ENCODE measurements at regions not wholly inside any gene's neighbourhood (a gene's known extent, or its start where the extent isn't known, plus 50 kb on each side); places are given as distances from the start of the nearest gene placed in this dataset.
"Not testable (repeated sequence)": the region's sequence is repeated elsewhere in the genome, so short reads cannot be mapped to it uniquely, and the experiment has no call there.

DNA sequence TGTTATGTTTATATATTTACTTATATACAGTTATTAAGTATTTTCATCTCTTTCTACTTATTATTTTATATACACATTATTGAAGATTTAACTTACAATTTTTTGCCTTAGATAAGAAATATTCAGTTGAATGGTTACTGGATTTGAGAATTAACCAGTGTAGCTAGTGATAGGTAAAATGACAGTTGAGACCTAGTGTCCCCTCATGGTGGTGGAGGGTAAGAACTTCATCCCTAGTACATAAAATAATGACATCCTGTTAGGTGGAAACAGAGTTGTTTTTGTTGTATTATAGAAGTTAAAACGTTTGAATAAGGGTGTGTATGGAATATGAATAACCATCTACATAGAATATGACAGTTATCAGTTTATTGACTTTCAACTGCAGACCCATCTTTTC, 1152.4 kb upstream of the ALCAM start:
- H3K9me3 ChIP-seq: no peaks in the 10 kb centered on the region
- TF ChIP-seq, protein P1, sequence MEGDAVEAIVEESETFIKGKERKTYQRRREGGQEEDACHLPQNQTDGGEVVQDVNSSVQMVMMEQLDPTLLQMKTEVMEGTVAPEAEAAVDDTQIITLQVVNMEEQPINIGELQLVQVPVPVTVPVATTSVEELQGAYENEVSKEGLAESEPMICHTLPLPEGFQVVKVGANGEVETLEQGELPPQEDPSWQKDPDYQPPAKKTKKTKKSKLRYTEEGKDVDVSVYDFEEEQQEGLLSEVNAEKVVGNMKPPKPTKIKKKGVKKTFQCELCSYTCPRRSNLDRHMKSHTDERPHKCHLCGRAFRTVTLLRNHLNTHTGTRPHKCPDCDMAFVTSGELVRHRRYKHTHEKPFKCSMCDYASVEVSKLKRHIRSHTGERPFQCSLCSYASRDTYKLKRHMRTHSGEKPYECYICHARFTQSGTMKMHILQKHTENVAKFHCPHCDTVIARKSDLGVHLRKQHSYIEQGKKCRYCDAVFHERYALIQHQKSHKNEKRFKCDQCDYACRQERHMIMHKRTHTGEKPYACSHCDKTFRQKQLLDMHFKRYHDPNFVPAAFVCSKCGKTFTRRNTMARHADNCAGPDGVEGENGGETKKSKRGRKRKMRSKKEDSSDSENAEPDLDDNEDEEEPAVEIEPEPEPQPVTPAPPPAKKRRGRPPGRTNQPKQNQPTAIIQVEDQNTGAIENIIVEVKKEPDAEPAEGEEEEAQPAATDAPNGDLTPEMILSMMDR (IDR thresholded peaks at IDR 0.05): no peak
- no peak overlapping the region for H3K27ac ChIP-seq
- no peaks in the 10 kb centered on the region for H3K36me3 ChIP-seq
- no peaks in the 10 kb centered on the region for H3K4me1 ChIP-seq
- intact Hi-C loops (cut with DNase I): no loop called here
- H3K27me3 ChIP-seq: no peaks in the 10 kb centered on the region
- H3K4me3 ChIP-seq: no peak overlapping the region
- DNase-seq: no peak
- ATAC-seq: no peak

DNA sequence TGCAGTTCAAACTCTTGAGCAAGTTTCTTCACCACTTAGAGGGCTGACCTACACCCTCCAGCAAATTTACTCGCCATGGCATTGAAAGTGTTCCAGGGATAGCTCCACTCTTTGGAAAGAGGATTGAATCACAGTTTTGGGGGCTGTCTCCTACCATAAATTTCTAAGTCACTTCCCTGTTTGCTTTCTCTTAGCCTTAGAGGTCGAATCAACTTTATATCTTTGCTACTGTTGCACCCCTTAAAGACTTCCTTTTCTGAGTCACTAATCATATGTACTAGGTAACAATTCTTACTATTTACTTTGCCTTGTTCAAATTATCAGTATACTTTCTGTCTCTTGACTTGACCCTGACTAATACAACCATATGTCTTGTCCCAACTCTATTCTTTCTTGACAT, 1151.8 kb upstream of the ALCAM start:
- no peak for DNase-seq
- Histone ChIP-seq H3K27me3 (no peaks in the 10 kb centered on the region), H3K4me3 (no peak overlapping the region), H3K27ac (no peak overlapping the region), H3K4me1 (no peaks in the 10 kb centered on the region), H3K36me3 (no peaks in the 10 kb centered on the region), H3K9me3 (no peaks in the 10 kb centered on the region)
- TF ChIP-seq, protein P1 (IDR thresholded peaks at IDR 0.05): no peak
- intact Hi-C loops (cut with DNase I): no loop called here
- no peak for ATAC-seq

DNA sequence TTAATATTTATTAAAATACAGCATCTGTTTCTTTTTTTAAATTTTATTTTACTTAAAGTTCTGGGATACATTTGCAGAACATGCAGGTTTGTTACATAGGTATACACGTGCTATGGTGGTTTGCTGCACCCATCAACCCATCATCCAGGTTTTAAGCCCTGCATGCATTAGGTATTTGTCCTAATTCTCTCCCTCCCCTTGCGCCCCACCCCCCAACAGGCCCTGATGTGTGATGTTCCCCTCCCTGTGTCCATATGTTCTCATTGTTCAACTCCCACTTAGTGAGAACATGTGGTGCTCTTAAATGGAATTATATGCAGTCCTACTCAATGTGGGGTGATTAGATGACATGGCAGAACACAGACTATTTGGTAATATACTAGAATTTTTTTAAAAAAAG, 1147.7 kb upstream of the ALCAM start:
- H3K36me3 ChIP-seq; H3K27me3 ChIP-seq; H3K4me3 ChIP-seq; H3K9me3 ChIP-seq; DNase-seq; intact Hi-C loops (cut with DNase I); H3K27ac ChIP-seq; H3K4me1 ChIP-seq; ATAC-seq: not testable (repeated sequence)

DNA sequence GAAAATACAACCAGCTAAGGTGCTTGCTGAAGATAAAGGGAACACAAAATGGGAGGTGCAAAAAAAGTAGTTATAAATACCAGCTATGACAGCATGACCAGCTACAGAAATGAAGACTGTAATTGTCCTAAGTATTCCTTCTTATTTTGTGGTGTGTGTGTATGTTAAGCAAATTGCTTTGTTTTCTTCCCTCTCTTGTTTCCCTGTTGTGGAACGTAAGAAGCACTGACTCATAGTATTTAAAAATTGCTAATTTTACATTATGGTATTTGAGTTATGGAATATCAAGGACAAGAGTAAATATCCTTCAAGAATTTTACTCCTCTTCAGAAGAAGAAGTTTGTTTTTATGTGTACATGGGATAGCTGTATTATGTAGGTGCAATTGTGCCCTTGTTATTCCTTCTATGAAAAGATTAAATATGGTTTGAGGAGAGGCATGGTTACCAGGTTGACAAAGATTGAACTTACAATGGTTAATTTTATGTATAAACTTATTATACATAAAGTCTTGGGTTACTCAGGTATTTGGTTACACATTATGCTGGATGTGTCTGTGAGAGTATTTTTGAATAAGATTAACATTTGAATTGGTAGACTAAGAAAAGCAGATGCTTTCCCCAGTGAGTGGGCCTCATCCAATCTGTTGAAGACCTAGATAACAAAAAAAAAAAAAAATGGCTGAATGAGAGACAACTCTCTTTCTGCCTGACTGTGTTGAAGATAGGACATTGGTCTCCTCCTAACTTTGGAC, 1132.1 kb upstream of the ALCAM start:
- intact Hi-C loops (cut with DNase I): no loop called here
- DNase-seq (no peak), ATAC-seq (no peak)
- TF ChIP-seq, protein P1 (IDR thresholded peaks at IDR 0.05): no peak
- no peaks in the 10 kb centered on the region for H3K4me1 ChIP-seq
- no peaks in the 10 kb centered on the region for H3K9me3 ChIP-seq
- H3K36me3 ChIP-seq: no peaks in the 10 kb centered on the region
- H3K27me3 ChIP-seq: no peaks in the 10 kb centered on the region
- no peak overlapping the region for H3K27ac ChIP-seq
- no peak overlapping the region for H3K4me3 ChIP-seq

DNA sequence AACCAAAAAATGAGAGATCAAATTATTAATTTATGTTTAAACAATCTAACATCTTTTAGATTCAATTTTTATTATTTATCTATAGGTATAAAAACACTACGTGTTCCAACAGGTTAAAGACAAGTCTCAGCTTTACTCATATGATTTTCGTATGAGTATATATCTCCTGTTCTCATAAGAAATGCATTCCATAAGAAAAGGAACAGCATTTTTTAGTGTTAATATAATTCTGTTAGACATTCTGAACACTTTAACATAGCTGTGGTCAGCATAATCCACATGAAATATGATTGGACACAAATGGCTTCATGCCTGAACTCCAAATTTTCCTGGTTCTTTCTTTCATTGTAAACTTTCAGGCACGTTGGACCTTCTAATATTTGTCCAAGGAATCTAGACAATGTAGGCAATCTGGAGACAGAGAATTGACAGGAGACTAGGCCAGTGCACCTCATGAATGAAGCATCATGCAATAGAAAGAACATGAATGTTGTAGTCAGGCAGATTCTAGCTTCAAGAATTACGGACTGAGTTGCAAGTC, 1122.0 kb upstream of the ALCAM start:
- ATAC-seq (no peak), DNase-seq (no peak)
- Histone ChIP-seq H3K9me3 (peaks cover 0 to 12% of the 10 kb centered on the region in 2 donors), H3K27me3 (no peaks in the 10 kb centered on the region), H3K36me3 (no peaks in the 10 kb centered on the region), H3K4me3 (no peak overlapping the region), H3K27ac (no peak overlapping the region), H3K4me1 (no peaks in the 10 kb centered on the region)
- intact Hi-C loops (cut with DNase I): no loop called here
- TF ChIP-seq, protein P1 (IDR thresholded peaks at IDR 0.05): no peak

DNA sequence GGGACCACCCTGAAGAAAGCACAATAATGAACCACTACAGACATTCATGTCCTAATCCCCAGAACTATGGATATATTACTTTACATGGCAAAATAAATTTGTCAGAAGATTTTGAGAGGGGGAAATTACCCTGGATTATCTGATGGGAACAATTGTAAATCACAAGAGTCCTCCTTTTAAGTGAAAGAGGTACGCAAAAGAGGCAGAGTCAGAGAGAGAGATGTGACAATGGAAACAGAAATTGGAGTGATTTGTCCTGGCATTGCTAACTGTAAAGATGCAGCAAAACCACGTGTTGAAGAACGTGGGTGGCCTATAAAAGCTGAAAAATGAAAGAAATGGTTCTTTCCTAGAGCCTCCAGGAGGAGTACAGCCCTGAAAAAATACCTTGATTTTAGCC, 1121.4 kb upstream of the ALCAM start:
- TF ChIP-seq, protein P1 (IDR thresholded peaks at IDR 0.05): no peak
- no peak overlapping the region for H3K4me3 ChIP-seq
- H3K36me3 ChIP-seq: no peaks in the 10 kb centered on the region
- ATAC-seq (no peak), DNase-seq (no peak)
- H3K27ac ChIP-seq: no peak overlapping the region
- no peaks in the 10 kb centered on the region for H3K27me3 ChIP-seq
- peaks cover 0 to 12% of the 10 kb centered on the region in 2 donors for H3K9me3 ChIP-seq
- intact Hi-C loops (cut with DNase I): no loop called here
- H3K4me1 ChIP-seq: no peaks in the 10 kb centered on the region

Data from left lung (tissue), 4 donors.